ENCODE measurements at regions not wholly inside any gene's neighbourhood (a gene's known extent, or its start where the extent isn't known, plus 50 kb on each side); places are given as distances from the start of the nearest gene placed in this dataset.

- Histone ChIP-seq H3K27ac (no peak overlapping the region), H3K9me3 (no peaks in the 10 kb centered on the region), H3K27me3 (no peaks in the 10 kb centered on the region), H3K4me3 (no peak overlapping the region), H3K4me1 (no peaks in the 10 kb centered on the region), H3K36me3 (ENCODE audit: low read depth, missing control alignments) (no peaks in the 10 kb centered on the region)
- 65 to 78% methylated on average over 2 of the region's 2 CpGs for WGBS, 2 donors
- intact Hi-C loops (cut with DNase I; ENCODE audit: low total_unique reads): no loop called here
- TF ChIP-seq CTCF (IDR thresholded peaks at IDR 0.05): no peak
- TF ChIP-seq POLR2A (IDR thresholded peaks at IDR 0.05): no peak
- no peak for DNase-seq
These were observed 342.5 kb downstream of the SPATA31D1 start for GRCh38 chr9:82331079-82331478.

GRCh38 chr9:82332018-82332773 lies 343.6 kb downstream of the SPATA31D1 start:
- Histone ChIP-seq H3K4me3 (no peak overlapping the region), H3K27me3 (no peaks in the 10 kb centered on the region), H3K36me3 (ENCODE audit: low read depth, missing control alignments) (no peaks in the 10 kb centered on the region), H3K9me3 (no peaks in the 10 kb centered on the region), H3K4me1 (no peaks in the 10 kb centered on the region), H3K27ac (no peak overlapping the region)
- TF ChIP-seq CTCF (IDR thresholded peaks at IDR 0.05) (no peak), POLR2A (IDR thresholded peaks at IDR 0.05) (no peak)
- intact Hi-C loops (cut with DNase I; ENCODE audit: low total_unique reads): no loop called here
- DNase-seq: no peak
- WGBS, 2 donors: 51 to 62% methylated on average over 5 of the region's 5 CpGs

GRCh38 chr9:82332774-82333152 lies 344.2 kb downstream of the SPATA31D1 start:
- no peak for DNase-seq
- no peaks in the 10 kb centered on the region for H3K9me3 ChIP-seq
- H3K27ac ChIP-seq: no peak overlapping the region
- H3K4me3 ChIP-seq: no peak overlapping the region
- no peaks in the 10 kb centered on the region for H3K27me3 ChIP-seq
- no peaks in the 10 kb centered on the region for H3K4me1 ChIP-seq
- intact Hi-C loops (cut with DNase I; ENCODE audit: low total_unique reads): no loop called here
- TF ChIP-seq POLR2A (IDR thresholded peaks at IDR 0.05) (no peak), CTCF (IDR thresholded peaks at IDR 0.05) (no peak)
- WGBS, 2 donors: 90 to 91% methylated on average over 6 of the region's 6 CpGs
- no peaks in the 10 kb centered on the region for H3K36me3 ChIP-seq (ENCODE audit: low read depth, missing control alignments)

GRCh38 chr9:82333671-82334070 lies 345.1 kb downstream of the SPATA31D1 start:
- Histone ChIP-seq H3K9me3 (no peaks in the 10 kb centered on the region), H3K27me3 (no peaks in the 10 kb centered on the region), H3K36me3 (ENCODE audit: low read depth, missing control alignments) (no peaks in the 10 kb centered on the region), H3K27ac (no peak overlapping the region), H3K4me1 (no peaks in the 10 kb centered on the region), H3K4me3 (no peak overlapping the region)
- TF ChIP-seq CTCF (IDR thresholded peaks at IDR 0.05) (no peak), POLR2A (IDR thresholded peaks at IDR 0.05) (no peak)
- intact Hi-C loops (cut with DNase I; ENCODE audit: low total_unique reads): no loop called here
- 94 to 96% methylated on average over 2 of the region's 2 CpGs for WGBS, 2 donors
- no peak for DNase-seq

- Histone ChIP-seq H3K27me3 (no peaks in the 10 kb centered on the region), H3K9me3 (no peaks in the 10 kb centered on the region), H3K36me3 (ENCODE audit: low read depth, missing control alignments) (no peaks in the 10 kb centered on the region), H3K27ac (no peak overlapping the region), H3K4me1 (no peaks in the 10 kb centered on the region), H3K4me3 (no peak overlapping the region)
- intact Hi-C loops (cut with DNase I; ENCODE audit: low total_unique reads): no loop called here
- DNase-seq: no peak
- no peak for TF ChIP-seq POLR2A (IDR thresholded peaks at IDR 0.05)
- no peak for TF ChIP-seq CTCF (IDR thresholded peaks at IDR 0.05)
These were observed 345.7 kb downstream of the SPATA31D1 start for GRCh38 chr9:82334286-82334685.

Data from testis (tissue), 2 donors.